Suppressor macrophage treated with lipopolysaccharide for 1 hour (primary cell): ENCODE measurements at regions not wholly inside any gene's neighbourhood (a gene's known extent, or its start where the extent isn't known, plus 50 kb on each side); places are given as distances from the start of the nearest gene placed in this dataset.
A peak's percentile ranks its signal among the peaks of the same experiment; 100 is the strongest.
"Not testable (repeated sequence)": the region's sequence is repeated elsewhere in the genome, so short reads cannot be mapped to it uniquely, and the experiment has no call there.

ENCODE experiments used
- DNase-seq, 3 donors: peaks; one replicate each; pipeline ENCODE4 v3.0.0-alpha.2; 2020 to 2022

- DNase-seq, result no peak
Observed at GRCh38 chr6:25125736-25126135, 153.4 kb upstream of the CARMIL1 start.

GRCh38 chr6:25127076-25127837 is 151.9 kb upstream of the CARMIL1 start:
- DNase-seq, result no peak

- DNase-seq, result peak in 1 of 3 donors; percentile 25
Observed at GRCh38 chr6:25130518-25130917, 148.7 kb upstream of the CARMIL1 start.

- no peak for DNase-seq
Observed at GRCh38 chr6:25132934-25133333, 146.2 kb upstream of the CARMIL1 start.

GRCh38 chr6:25133568-25133967 is 145.6 kb upstream of the CARMIL1 start:
- DNase-seq, result no peak

GRCh38 chr6:25136854-25137253 is 142.3 kb upstream of the CARMIL1 start:
- peak in 1 of 3 donors; percentile 35 for DNase-seq

- DNase-seq, result no peak
Observed at GRCh38 chr6:25137480-25137879, 141.7 kb upstream of the CARMIL1 start.

- peak in 1 of 3 donors; percentile 83 for DNase-seq
Observed at GRCh38 chr6:25137916-25138232, 141.3 kb upstream of the CARMIL1 start.

GRCh38 chr6:25138233-25138933 is 140.8 kb upstream of the CARMIL1 start:
- peak; percentile 68 to 78 (median 74) for DNase-seq

GRCh38 chr6:25138934-25139415 is 140.2 kb upstream of the CARMIL1 start:
- DNase-seq, result peak in 1 of 3 donors; percentile 63

- DNase-seq, result not testable (repeated sequence)
Observed at GRCh38 chr6:25139608-25140007, 139.6 kb upstream of the CARMIL1 start.

GRCh38 chr6:25142506-25142905 is 136.7 kb upstream of the CARMIL1 start:
- DNase-seq, result no peak

GRCh38 chr6:25144919-25145318 is 134.3 kb upstream of the CARMIL1 start:
- no peak for DNase-seq

- DNase-seq, result peak in 1 of 3 donors; percentile 54
Observed at GRCh38 chr6:25147223-25147622, 132.0 kb upstream of the CARMIL1 start.

GRCh38 chr6:25150031-25150430 is 129.1 kb upstream of the CARMIL1 start:
- no peak for DNase-seq

- DNase-seq, result no peak
Observed at GRCh38 chr6:25150863-25151262, 128.3 kb upstream of the CARMIL1 start.

GRCh38 chr6:25153079-25153478 is 126.1 kb upstream of the CARMIL1 start:
- DNase-seq, result no peak

GRCh38 chr6:25154034-25154596 is 125.1 kb upstream of the CARMIL1 start:
- no peak for DNase-seq

- no peak for DNase-seq
Observed at GRCh38 chr6:25155211-25155610, 124.0 kb upstream of the CARMIL1 start.

- peak; percentile 33 to 69 (median 65) for DNase-seq
Observed at GRCh38 chr6:25156123-25156522, 123.1 kb upstream of the CARMIL1 start.

- DNase-seq, result peak in 2 of 3 donors; percentile 48 to 58
Observed at GRCh38 chr6:25157183-25157582, 122.0 kb upstream of the CARMIL1 start.

GRCh38 chr6:25157842-25158241 is 121.3 kb upstream of the CARMIL1 start:
- DNase-seq, result no peak

- not testable (repeated sequence) for DNase-seq
Observed at GRCh38 chr6:25160134-25160533, 119.0 kb upstream of the CARMIL1 start.

GRCh38 chr6:25165177-25165576 is 114.0 kb upstream of the CARMIL1 start:
- DNase-seq, result no peak
